Stimulated activated CD4-positive, alpha-beta T cell treated with anti-CD3 and anti-CD28 coated beads, Interleukin-4, amount 100 ng/mL, for 1 hour (primary cell): ENCODE measurements at regions not wholly inside any gene's neighbourhood (a gene's known extent, or its start where the extent isn't known, plus 50 kb on each side); places are given as distances from the start of the nearest gene placed in this dataset.

ENCODE experiments used
- DNase-seq: peaks from one replicate; pipeline ENCODE4 v3.0.0-alpha.2; 2020

GRCh38 chr21:23247334-23247733, 2249.1 kb downstream of the NCAM2 start:
- DNase-seq = no peak

GRCh38 chr21:23245255-23245654, 2247.0 kb downstream of the NCAM2 start:
- no peak for DNase-seq

GRCh38 chr21:23223882-23224281, 2225.7 kb downstream of the NCAM2 start:
- no peak for DNase-seq

- DNase-seq = no peak
These were observed 2220.5 kb downstream of the NCAM2 start for GRCh38 chr21:23218667-23219066.

GRCh38 chr21:23217597-23217996, 2219.4 kb downstream of the NCAM2 start:
- no peak for DNase-seq

- no peak for DNase-seq
These were observed 2217.1 kb downstream of the NCAM2 start for GRCh38 chr21:23215261-23215660.
